NB4 (cell line): ENCODE measurements at regions not wholly inside any gene's neighbourhood (a gene's known extent, or its start where the extent isn't known, plus 50 kb on each side); places are given as distances from the start of the nearest gene placed in this dataset.

ENCODE experiments used
- DNase-seq: peaks from one replicate; pipeline ENCODE4 v3.0.0; 2010; ENCODE audit warnings: low read depth
- H3K4me3 ChIP-seq: one replicate; pipeline ENCODE4 v1.5.1; 2011; ENCODE audit warnings: mild to moderate bottlenecking, low read depth, low read length, moderate library complexity
- MAX ChIP-seq: IDR thresholded peaks from 2 replicates; pipeline ENCODE4 v1.6.1; 2011; ENCODE audit warnings: low read depth, low read length
- MYC ChIP-seq: IDR thresholded peaks from 2 replicates; pipeline ENCODE4 v1.6.1; 2011; ENCODE audit warnings: low read depth, low read length
- POLR2A ChIP-seq: IDR thresholded peaks from 2 replicates; pipeline ENCODE4 v1.6.1; 2011; ENCODE audit warnings: mild to moderate bottlenecking; ENCODE audit not compliant: insufficient read length; ENCODE audit errors: extremely low read depth
- TF ChIP-seq, protein P1 (sequence below): IDR thresholded peaks from one replicate; pipeline ENCODE4 v1.5.1; 2012; ENCODE audit warnings: low read depth, low read length

DNA sequence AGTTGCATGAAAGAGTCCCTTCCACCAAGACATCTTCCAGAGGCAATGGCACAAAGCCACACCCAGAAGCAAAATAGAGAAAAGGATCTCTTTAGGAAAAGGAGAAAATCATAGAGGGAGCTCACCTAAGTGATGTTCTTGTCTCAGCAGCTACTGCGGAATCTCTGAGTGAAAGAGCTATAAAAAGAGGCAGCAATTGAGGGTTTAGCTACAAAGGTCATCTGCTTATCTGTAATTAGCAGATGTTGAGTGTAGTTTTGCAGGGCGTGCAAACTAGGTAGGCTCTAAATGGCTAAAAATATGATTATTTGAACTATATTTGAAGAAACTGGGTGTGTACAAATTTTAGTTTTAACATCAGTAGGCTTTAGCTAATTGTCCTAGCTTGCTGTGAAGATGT lies 276.0 kb downstream of the HS3ST1 start:
- no peak overlapping the region for H3K4me3 ChIP-seq
- DNase-seq = no peak
- TF ChIP-seq POLR2A (no peak), MAX (no peak), MYC (no peak)
- TF ChIP-seq, protein P1, sequence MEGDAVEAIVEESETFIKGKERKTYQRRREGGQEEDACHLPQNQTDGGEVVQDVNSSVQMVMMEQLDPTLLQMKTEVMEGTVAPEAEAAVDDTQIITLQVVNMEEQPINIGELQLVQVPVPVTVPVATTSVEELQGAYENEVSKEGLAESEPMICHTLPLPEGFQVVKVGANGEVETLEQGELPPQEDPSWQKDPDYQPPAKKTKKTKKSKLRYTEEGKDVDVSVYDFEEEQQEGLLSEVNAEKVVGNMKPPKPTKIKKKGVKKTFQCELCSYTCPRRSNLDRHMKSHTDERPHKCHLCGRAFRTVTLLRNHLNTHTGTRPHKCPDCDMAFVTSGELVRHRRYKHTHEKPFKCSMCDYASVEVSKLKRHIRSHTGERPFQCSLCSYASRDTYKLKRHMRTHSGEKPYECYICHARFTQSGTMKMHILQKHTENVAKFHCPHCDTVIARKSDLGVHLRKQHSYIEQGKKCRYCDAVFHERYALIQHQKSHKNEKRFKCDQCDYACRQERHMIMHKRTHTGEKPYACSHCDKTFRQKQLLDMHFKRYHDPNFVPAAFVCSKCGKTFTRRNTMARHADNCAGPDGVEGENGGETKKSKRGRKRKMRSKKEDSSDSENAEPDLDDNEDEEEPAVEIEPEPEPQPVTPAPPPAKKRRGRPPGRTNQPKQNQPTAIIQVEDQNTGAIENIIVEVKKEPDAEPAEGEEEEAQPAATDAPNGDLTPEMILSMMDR = no peak

DNA sequence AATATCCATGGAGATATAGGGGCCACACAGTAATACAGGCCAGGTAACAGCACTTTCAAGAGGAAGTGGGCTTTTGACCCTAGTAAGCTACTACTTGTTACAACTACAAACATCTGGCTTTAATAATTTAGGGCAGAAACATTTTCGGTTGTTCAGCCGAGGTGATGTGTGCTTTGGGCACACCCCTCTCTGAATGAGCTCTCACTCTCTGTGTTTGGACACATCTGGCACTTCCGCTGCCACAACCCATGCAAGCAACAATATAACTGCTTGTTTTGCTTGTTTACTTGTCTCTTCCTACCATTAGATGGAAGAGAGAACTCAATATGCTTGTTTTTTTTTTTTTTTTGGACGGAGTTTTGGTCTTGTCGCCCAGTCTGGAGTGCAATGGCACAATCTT lies 277.2 kb downstream of the HS3ST1 start:
- H3K4me3 ChIP-seq = no peak overlapping the region
- TF ChIP-seq POLR2A (no peak), MYC (no peak), MAX (no peak)
- TF ChIP-seq, protein P1 = no peak
- DNase-seq = no peak

GRCh38 chr4:11149612-11150259 lies 279.0 kb downstream of the HS3ST1 start:
- DNase-seq = no peak
- H3K4me3 ChIP-seq = no peak overlapping the region
- TF ChIP-seq POLR2A (no peak), MAX (no peak), MYC (no peak)
- TF ChIP-seq, protein P1 = no peak

DNA sequence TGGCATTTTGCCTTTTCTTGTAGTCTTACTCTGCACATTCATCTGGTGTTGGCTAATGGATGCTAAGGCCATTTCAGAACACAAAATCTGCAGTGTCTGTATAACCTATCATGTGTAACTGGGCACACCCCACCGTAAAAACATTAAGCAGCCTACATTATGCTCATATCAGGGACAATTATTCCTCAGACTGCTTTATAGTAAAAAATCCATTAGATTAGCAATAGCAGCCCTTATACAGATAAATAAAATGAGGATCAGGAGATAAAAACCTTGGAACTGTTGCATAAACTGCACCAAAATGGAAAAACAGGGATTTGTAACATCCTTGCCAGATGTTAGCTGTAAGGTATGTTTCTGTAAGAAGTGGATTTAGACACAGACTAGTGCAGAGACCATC lies 288.8 kb downstream of the HS3ST1 start:
- DNase-seq = no peak
- H3K4me3 ChIP-seq = no peak overlapping the region
- no peak for TF ChIP-seq MAX
- TF ChIP-seq, protein P1 = no peak

DNA sequence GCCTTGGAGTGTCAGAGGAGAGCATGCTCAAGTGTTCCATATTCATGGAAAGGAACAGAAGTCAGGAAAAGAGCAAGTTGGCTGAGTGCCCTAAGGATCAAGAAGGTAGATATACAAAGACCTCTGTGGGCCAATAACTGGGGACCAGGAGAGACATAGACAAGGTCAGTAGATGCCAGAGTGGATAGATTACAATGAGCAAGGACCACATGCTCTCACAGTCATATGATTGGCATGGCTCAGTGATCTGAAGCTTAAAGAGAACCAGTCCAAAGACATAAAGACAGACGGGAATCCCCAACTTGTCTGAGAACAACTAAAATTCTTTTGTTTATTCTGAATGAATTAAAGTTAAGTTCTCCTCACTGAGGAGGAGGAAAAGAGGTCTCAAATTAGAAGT lies 289.7 kb downstream of the HS3ST1 start:
- TF ChIP-seq MYC = no peak
- DNase-seq = no peak
- H3K4me3 ChIP-seq = no peak overlapping the region

DNA sequence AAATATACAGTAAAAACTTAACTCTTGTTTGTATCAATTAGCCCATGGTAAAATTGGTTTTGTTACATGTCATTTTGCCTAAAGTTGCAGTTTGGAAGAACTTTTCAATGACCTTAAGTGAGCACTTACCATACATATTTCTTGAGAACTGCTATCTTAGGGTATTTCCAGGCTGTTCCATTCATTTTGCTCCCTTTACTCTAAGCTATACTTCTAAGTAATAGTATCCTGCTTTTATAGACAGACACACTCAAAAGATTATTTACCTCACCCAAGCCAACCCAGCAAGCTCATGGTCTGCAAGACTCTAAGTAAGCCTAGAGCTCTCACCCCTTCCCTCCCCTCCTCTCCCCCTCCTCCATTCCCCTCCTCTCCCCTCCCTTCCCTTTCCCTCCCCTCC lies 294.0 kb downstream of the HS3ST1 start:
- H3K4me3 ChIP-seq = no peak overlapping the region
- TF ChIP-seq MAX = no peak
- no peak for TF ChIP-seq MYC
- no peak for TF ChIP-seq POLR2A
- TF ChIP-seq, protein P1 = no peak
- no peak for DNase-seq
